ENCODE measurements at regions not wholly inside any gene's neighbourhood (a gene's known extent, or its start where the extent isn't known, plus 50 kb on each side); places are given as distances from the start of the nearest gene placed in this dataset.

DNA sequence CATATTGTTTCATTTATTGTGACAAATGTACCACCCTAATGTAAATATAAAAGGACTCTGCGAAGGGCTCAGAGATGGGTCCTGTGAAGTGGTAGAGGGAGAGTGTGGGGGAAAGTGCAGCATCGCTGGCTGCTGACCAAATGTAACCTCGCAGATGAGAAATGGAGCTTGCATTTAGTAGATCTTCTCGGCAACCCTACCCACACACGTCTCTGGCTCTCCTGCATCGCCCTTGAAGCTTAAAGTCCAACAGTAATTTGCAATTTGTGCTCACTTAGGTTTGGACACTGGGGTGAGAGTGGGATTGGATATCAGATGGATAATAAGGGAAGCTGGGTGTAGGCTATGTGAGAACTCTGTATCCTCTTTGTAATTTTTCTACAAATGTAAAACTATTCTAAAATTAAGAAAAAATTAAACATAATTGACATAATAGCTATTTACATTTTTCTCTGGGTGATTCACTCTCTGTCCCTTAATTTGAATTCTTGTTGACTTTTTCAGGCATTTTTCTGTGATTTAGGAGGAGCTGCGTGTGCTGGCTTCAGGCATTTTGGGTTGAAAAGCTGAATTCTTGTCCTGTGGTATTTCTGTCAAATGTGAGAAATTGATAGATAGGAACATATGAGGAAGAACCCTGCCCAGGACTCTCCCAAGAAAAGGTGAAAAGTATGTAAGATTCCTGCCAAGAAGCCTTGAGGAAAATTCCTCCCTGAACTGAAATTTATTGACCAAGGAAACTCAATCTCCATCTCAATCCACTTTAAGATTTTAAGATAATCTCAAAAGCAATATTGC is 524.7 kb upstream of the MCTP2 start:
- DNase-seq, result no peak

DNA sequence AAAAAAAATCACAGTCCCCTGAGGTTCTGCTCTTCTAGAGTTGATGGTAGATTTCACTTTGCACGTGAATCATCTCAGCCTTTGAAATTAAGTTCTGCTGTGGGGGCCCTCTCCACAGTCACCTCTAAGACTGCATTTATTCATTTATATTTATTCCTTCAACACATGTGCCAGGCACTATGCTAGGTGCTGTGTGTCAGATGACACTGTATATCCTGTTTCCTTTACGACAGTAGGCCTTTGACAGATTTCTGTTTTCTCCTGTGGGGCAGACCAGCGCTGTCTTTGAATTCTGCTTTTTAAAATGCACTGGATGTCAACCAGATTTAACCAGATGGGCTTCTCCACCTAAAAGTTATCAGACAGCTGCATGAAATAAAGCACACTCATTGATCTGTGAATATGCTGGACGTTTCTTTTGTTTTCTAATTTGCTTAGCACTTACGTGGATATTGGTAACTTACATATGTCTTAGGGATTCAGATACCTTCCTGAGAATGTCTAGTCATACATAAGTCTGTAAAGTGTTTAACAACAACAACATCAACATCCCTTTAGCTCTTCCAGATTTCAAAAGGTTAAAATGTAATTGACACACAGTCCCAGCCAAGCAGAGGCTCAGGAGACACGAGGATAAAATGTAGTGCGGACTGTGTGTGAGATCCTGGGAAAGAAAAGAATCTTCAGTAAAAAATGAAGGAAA is 525.5 kb upstream of the MCTP2 start:
- DNase-seq, result no peak

DNA sequence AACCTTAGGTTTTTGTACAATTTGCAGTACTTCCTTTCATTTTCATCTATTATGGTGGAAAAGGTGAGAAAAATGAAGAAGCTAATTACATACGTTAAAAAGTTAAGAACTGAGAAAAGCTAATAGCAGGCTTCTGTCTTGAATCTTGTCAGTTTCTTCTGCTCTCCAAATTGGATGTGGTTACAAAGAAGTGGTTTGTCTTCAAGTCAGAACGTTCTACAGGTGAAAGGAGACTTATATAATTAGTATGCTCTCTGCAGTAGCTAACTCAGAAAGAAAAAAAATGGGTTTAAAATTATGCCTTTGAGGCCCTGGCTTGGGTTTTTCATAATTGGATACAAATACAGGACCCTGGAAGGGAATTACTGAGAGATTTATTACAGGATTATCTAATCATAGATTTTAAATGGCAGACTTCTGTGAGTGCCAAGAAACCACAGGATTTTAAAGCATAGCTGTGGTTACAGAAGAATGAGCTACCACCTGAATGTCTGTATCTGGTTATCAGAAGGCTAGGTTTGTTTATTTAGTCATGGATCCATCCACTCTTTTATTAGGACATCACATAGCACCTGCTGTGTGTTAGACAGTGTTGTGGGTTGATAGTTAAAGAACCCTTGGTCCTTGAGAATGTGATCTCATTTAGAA is 528.1 kb upstream of the MCTP2 start:
- no peak for DNase-seq

DNA sequence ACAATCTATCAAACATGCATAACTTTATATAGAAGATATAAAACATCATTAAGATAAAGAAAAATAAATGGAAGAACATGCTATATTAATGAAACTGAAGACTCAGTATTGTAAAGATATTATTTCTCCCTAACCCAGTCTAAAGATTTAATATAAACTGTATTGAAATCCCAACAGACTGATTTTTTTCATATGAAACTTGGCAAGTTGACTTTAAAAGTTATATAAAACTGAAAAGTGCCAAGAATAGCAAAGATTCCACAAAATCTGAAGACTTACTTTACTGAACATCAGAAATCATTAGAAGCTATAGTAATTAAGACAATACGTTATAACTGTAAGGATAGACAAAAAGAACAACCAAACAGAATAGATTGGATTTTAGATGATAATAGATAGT is 531.3 kb upstream of the MCTP2 start:
- DNase-seq, result no peak

DNA sequence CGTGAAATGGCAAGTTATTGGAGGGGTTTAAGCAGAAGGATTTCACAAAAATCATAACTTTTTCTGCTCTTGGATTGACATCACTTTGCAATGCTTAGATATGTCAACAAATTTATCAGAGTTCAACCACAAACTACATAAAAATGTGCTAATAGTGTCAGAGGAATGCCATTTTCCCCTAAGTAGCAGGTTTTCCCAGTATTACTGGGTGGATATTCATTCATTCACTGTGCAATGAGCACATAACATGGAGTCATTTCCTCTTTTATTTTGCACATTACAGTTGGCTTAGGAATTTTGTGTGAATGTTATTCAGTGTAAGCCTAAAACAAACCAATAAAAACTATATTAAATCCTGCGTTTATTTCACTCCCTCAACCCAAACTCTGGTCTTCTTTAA is 537.3 kb upstream of the MCTP2 start:
- DNase-seq, result no peak

DNA sequence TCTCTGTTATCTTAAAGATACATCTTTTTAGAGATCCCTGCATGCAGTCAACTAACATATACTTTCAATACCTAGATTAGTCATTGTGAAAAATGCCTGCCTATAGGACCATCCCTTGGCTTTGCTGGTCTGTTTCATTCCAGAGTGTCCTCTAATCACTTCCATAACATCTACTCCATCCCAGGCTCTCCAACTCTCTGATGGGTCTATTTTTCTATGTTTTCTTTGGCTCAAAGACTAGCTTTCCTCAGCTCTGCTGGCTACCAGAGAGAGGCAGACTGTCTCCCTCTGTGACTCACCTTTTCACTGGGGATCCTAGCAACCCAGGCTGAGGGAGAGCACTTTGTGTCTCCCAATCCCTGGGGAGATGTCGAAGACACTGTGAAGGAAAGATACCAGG is 547.7 kb upstream of the MCTP2 start:
- DNase-seq, result no peak

DNA sequence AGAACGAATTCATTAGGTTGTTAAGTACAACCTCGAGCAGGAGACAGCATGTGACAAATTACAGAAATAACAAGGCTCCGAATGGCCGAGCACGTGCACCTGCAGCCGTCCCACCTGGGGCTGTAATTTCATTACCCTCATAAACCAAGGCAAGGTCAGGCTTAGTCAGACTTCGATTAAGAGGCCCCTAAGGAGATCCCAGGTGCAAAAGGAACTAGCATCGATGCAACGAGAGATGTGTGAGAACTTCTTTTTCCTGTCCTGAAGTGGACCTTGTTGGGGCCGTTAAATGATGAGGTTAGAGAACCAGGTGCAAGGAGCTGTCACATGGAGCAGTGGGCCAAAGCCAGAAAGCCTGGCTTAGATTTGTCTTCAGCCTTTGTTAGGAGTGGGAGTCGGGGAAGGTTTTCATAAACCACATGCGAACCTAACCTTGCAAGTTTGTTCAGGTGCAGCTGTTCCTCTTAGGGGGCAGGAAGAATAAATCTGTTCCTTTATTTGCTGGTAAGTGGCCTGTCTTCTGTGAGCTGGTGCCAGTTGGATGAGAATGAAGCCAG is 559.9 kb upstream of the MCTP2 start:
- no peak for DNase-seq

DNA sequence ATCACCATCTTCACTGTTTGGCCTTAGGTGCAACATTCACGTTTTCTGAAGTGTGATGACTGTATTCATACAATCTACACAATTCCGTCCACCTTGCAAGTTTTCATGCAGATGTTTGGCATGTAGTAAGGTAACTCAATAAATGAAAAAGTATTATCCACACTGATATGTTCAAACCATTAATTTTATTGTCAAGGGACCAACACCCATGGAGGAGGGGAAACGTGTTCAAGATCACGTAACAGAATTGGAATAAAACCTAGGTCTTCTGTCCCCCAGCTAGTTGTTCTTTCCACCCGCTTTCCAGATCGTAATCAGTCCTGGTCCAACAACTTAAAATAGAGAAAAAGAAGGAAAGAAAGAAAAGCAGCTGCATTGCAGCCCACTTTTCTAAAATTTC is 560.4 kb upstream of the MCTP2 start:
- DNase-seq, result no peak

DNA sequence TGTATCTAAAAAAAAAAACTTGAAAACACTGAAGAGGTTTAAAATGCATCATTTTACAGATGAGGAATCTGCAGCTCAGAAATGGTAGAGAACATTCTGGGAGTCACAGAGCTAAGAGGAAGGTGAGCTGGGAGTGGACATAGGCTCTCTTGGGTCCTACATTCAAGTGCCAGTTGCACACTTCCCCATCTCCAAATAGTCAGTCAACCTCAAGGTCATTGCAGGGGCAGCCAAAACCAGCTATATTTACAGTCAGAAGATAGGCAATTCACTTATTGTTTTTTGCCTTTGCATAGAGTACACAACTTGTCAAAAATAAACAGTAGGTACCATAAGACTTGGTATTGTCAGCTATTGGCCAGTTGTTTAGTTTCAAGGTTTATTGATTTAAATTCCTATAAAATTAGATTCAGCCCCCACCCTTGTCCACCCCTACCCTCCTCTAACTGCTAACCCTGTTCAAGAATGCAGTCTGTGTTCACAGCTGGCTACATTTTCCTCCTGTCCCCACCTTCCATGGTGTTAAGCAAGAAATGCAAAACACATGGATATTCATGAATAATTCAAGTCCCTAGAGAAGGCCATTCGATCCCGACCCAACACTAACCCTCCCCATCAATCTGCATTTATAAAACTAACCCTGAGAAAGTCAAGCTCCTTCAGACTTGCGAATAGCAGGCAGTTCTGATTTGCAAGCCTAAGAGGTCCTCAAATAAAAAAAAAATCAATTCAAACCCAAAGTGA is 567.0 kb upstream of the MCTP2 start:
- DNase-seq, result no peak

DNA sequence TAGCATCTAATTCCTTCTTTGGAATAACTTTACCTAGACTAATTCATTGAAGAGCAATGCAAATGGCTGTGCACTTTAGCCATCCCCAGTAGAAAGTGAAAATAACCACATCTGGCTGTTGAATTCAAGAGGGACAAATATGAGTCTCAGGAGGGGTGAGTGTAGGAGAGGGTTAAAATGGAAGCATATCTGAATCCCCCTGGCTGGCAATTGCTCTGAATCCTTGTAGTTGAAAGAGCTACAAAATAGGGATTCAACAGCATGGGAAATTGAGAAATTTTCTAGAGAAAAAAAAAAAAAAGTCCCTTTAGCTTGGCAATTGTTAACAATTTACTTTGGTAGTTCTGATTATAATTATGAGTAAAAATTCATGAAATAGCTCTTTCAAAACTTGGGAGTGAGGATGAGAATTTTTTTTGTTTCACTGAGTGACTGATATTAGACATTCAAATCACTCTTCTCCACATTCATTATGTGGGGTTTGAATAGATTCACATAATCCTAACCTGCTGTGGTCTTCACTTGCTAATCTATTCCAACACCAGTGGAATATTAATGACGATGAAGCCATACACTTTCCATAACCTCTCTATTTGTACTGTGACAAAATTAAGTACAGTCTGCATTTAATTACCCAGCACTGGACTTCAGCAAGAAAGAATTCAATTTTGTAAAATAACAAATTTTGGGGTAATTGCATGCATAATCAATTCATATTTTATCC is 569.0 kb upstream of the MCTP2 start:
- DNase-seq, result no peak

DNA sequence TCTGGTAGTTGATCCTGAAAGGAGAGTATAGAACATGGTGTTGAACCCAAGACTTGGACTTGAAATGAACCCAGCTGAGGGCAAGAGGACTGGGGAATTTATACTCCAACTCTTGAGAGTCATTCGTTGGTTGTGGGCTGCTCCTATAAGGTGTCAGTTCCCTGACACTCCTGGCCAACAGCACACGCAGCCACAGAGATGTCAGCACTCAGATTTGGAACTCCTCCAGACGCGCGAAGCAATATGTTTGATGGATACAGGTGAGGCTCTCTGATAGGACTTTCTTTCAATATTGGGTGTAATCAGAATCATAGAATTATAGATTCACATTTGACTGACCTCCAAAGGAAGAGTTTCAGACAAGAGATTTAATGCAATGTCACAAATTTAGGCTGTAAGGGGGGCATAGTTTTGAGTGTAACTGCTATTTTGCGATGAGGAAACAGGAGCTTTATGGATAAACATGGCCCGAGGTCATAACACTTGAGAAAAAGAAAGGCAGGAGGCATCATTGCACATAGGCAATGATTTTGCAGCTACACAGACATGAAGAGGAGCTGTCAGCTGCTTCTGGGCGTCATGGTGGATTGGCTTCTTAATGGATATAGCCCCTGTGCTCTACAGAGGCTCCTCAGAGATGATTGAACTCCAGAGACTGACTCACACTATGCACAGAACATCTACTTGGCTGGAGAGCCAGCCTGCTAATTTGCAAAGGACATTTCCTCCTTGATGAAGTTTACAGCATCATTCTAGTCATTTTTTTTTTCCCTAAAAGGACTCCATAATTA is 569.2 kb upstream of the RGMA start:
- no peak for DNase-seq

DNA sequence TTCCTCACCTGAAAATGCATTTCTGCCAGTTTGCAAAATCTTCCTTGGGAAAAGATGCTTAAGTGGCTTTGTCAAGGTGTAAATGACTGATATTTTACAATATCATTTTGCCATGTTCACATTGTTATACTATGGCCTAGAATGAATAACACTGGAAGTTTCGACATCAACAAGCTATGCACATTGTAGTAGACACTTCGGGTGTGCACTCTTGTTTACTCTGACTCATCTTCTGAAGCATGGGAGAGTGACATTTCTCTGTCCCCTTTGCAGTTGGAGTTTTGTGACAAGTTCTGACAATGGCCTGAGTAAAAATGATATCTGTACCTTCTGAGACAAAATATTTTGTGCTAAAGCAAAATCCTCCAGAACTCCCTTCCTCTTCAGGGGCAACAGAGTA is 567.0 kb upstream of the RGMA start:
- no peak for DNase-seq

DNA sequence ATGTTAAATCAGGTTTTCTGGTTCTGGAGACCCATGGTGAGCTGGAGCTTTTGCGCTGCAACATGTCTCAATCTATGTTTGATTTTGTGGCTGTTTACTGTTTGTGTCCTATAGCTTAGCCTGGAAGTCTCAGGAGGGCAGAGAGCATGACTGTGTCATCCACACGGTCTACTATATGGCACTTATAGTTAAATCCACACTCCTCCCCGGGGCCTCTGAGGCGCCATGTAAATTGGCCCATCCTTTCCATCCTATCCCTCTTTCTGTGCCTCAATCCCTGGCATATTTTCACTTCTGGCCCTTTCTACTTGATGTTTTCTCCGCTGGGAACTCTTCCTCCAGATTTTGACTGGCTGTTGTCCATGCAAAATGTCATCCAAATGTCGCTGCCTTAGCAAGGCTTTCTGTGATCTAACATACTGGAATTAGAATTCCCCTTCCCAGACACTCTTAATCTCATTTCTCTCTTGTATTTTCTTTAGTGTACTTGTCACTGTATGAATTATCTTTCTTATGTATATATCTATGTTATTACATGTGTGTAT is 560.8 kb upstream of the RGMA start:
- no peak for DNase-seq

DNA sequence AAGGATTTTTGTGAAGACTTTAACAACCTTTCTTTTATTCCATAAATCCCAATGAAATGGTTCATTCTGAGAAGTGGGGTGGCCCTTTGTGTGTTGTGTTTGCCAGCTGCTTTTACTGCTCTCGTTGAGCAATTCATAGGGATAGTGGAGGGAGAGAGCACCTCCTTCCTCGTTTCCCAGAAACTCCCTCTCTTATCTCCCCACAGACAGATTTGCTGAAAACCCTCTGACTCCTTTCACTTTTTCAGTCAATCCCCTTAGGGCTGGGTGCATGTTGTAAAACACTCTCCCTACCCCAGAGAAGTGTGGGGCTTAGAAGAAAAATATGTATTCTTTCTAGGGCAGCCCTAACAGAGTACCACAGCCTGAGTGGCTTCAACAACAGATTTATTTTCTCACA is 557.2 kb upstream of the RGMA start:
- no peak for DNase-seq

DNA sequence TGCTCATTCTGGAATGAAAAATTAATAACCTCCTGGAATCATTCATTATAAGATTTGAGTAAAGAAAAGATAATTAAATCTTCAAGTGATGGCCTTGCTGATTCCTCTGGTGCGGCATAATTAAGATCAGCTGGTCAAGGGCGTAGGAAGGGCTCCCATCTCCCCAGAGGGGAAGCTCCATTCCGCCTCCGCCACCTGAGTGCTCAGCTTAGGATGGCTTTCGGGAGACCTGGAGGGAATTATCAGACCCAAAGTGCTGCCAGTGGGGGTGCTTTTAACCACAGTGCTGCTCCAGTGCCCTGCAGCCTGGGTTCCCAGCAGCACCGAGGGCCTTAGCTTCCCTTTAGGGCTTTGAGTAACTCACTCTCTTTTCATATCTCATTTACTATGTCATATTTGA is 556.6 kb upstream of the RGMA start:
- DNase-seq, result no peak

DNA sequence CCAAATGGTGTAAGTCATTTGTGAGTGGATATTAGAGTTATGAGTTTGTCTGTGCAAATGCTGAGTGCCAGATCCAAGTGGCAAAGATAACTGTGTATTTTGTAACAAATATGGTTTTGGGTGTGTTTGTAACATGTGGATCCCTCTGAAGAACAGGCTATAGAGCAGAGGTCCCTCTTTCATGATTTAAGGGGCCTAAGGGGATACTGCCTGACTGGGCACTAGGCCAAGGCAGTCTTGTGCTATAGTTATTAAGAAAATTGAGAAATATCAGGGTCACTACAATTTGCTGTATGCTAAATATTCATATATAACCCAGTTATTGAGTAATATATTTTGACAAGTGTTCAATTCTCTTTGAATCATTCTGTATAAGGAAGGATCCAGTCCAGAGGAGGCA is 555.6 kb upstream of the RGMA start:
- DNase-seq, result no peak

DNA sequence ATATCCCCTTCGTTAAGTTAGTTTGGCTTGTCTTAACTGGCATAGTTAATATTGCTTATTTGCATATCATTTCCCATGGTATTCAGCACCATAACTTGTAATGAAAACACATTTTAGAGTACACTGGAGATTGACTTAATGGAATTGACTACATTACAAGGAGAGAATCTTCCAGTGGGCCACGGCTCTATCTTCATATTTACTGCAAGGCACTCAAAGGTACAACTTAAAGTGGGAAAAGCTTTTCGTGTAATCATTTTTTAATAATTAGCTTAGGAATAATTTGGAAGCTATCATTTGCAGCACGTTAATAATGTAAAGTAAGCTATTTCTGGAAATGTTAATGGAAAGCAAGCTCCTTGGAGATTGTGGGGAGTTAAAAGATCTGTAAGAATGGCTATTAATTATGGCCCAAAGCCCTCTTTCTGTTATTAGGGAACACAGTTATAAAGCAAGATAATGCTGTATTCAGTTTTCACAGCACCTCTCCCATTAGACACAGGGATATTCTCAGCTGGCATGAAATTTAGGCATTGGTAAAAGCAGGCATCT is 551.5 kb upstream of the RGMA start:
- no peak for DNase-seq

DNA sequence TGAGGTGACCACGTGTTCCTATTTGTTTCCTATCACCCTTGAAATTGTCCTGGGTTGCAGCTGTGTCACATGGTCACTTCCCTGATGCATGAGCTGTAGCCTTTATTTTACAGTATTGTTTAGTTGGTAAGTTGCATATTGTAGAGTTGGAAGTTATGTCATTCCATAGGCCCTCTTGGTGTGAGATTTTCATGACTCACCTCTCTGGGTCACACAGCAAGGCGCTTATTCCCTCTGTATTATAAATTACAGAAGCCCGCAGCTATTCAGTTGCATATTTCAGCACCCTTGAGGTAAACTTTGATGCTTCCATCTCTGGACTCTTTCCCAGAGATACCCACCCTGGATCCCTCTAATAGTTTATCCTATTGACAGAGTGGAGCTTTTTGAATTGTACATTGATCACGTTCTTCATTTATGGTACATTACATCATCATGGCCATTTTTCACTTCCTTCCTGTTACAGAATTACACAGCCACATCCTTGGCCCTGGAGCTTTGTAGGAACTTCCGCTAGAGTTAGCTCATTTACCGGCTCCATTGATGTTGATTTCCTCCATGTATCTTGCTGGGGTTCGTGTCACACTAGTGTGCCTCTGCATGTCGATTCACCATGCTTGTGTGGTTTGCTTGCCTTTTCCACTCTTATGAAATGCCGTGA is 543.1 kb upstream of the RGMA start:
- DNase-seq, result no peak

DNA sequence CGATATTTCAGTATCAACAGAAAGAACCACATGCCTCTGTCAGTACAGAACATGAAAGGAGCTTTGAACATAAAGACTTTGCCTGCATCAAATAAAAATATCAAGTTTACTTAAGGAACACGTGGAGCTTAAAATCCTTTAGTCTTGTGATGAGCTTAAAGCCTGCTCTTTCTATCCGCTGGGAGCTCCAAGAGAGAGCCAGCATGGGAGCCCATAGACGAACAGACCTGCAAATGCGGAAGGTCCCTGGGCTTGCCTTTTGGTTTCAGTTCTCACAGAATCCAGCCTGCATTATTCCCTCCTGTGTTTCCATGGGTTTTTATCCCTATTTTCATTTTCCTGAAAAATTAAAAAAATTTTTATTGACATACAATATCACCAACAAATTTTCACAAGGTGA is 530.6 kb upstream of the RGMA start:
- DNase-seq, result no peak

DNA sequence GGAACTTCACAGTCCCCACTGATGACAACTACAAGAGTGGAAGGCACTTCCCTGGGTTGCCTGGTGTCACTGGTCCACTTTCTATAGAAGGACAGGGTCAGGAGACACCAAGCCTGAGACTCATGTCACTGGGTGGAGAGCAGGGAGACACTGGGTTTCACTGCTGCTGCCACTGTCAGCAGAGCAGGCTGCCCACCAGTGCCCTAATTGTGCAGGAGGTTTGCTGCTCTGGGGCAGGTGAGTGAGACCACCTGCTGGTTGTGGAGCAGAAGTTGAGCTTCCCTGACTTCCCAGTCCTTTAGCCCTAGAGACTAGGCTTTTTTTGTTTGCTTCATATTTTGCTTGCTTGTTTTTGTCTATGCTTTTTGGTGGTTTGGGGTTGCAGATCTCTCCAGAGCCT is 528.4 kb upstream of the RGMA start:
- DNase-seq, result no peak
